ENCODE measurements at regions not wholly inside any gene's neighbourhood (a gene's known extent, or its start where the extent isn't known, plus 50 kb on each side); places are given as distances from the start of the nearest gene placed in this dataset.
A peak's percentile ranks its signal among the peaks of the same experiment; 100 is the strongest.
"Not testable (repeated sequence)": the region's sequence is repeated elsewhere in the genome, so short reads cannot be mapped to it uniquely, and the experiment has no call there.

- ATAC-seq (no peak), DNase-seq (no peak)
Observed at GRCh38 chr4:45482346-45482745, 641.5 kb downstream of the GABRG1 start.

DNA sequence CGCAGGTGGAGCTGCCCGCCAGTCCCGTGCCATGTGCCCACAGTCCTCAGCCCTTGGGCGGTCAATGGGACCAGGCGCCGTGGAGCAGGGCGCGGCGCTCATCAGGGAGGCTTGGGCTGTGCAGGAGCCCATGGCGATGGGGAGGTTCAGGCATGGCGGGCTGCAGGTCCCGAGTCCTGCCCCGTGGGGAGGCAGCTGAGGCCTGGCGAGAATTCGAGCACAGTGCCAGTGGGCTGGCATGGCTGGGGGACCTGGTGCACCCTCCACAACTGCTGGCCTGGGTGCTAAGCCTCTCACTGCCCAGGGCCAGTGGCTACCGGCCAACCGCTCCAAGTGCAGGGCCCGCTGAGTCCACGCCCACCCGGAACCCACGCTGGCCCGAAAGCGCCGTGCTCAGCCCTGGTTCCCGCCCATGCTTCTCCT lies 646.5 kb downstream of the GABRG1 start:
- ATAC-seq (peak; percentile 19), DNase-seq (no peak)

DNA sequence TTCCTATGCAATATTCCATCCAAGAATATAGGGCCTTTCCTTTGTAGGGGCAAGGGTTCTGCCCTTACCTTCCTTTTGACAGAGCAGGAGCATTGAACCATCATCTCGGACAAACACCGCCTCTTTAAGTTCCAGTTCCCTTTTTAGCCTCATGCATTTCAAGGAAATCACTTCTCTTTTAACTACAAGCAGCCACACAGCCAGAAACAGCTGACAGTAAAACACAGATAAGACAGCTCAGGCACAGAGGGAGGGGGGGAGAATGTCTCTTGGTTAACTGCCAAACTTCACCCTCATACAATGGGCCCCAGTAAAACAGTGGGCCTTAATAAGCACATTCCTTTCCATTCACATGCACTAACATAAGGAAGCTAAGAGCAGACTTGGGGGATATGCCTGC lies 648.3 kb downstream of the GABRG1 start:
- DNase-seq = no peak
- ATAC-seq = no peak

DNA sequence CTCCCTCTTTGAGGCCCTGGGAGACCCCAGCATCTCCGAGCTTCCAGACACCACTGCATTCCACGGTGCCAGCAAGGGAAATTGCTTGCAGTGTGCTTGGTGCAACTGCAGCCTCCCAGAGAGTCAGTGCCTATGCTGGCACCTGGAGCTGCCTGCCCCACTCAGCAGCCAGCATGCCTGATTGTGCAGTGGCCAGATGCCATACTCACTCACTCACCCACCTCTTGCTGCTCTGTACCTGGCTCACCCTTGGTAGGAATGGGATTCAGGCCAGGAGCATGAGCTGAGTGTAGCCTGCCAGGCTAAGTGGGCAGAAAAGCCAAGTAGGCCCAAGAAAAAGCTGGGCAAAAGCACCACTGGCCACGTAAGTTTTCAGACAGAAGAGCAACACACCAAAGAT lies 651.4 kb downstream of the GABRG1 start:
- DNase-seq (no peak), ATAC-seq (no peak)

- DNase-seq = no peak
- no peak for ATAC-seq
Observed at GRCh38 chr4:45471335-45471734, 652.5 kb downstream of the GABRG1 start.

GRCh38 chr4:45467157-45467556 lies 656.7 kb downstream of the GABRG1 start:
- DNase-seq = no peak
- no peak for ATAC-seq

DNA sequence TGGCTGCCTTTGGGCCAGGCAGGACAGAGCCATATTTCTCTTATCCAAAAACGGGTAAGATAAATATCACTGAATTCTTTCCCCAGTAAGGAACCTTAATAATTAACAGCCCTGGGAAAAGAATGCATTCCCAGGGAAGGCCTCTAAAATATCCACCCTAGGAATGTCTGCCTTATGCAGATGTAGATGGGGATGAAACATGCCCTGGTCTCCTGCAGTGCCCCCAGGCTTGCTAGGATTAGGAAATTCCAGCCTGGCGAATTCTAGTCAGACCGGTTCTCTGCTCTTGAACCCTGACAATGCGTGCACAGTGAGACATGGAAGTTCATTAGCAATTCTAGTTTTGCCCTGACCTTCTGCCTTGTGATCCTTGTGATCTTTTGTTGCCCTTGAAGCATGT lies 663.7 kb downstream of the GABRG1 start:
- not testable (repeated sequence) for DNase-seq, ATAC-seq

- no peak for DNase-seq
- ATAC-seq = no peak
Observed at GRCh38 chr4:45455217-45455616, 668.6 kb downstream of the GABRG1 start.

DNA sequence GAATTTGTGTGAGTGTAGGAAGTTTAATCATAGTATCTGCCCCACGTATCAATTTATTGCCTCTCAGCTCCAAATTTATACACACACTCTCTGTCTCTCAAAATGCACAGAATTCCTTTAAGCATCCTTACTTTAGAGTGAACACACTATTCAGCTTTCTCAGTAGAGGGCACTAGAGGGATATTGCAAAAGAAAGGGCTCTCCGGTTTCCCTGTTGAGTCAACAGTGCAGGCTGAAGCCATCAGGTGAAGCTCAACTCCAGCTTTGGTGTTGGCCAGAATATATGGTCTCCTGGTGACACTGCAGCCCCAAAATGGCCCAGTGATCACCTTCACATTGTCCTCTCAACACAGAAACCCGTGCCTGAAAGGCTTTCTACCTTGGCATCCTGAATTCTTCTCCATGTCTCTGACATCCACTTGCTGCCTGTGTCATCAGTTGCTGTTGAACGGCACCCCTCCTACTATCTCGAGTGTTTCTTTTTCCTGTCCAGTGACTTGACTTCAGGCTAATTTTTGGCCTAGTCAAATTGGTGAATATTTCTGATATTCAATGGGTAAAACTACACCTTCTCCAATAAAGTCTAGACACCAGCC lies 670.5 kb downstream of the GABRG1 start:
- ATAC-seq (no peak), DNase-seq (no peak)

DNA sequence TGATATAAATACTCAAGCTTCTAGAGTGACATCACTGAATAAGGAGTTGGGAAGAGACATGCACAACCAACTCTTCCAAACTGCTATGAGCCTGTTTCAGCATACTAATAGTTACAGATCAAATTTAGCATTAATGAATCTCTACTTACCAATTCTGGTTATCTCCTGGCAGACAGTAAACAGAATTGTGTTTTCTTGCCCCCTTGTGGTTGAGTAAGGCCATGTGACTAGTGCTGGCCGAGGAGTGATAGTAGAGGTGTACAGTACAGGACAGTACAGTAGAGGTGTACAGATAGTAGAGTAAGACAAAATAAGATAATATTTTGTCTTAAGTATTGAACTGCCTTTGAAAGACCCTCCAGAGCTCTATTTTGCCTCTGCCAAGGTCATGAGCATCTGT lies 681.4 kb downstream of the GABRG1 start:
- ATAC-seq (no peak), DNase-seq (no peak)

DNA sequence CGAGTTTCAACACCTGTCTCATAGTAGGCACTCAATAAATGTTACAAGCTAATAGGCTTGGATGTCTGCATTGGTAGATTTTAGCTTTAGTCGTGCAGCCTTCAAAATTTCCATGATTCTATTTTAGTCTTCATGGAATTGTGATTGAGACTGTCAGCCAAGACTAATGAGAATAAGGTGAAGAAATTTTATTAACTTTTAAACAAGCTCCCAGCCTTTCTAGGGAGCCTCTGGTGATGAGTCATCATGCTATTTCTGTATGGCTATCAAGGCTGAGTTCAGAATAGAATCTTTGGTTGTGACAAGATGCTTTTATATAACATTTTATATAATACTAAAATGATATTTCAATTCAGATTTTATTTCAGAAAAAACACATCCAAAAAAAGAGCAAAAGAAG lies 685.8 kb downstream of the GABRG1 start:
- ATAC-seq (no peak), DNase-seq (no peak)

GRCh38 chr4:45437381-45437780 lies 686.5 kb downstream of the GABRG1 start:
- ATAC-seq (no peak), DNase-seq (no peak)

DNA sequence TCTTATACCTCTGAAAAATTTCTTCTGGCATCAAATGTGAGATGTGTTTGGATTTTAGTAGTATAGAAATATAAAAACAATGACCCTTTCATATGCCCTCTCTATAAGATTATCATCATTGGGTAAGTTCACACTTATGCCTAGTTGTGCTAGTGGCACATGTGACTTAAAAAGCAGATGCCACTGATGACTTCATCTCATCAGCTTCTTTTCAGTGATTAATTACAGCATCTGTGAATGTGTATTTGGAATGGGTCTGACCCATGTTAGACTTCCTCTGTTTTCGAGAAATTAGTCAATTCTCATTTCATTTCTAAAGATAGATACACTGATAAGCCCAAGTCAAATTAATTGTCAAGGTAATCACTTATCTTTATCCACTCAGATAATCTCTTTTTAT lies 698.7 kb downstream of the GABRG1 start:
- ATAC-seq (no peak), DNase-seq (no peak)

GRCh38 chr4:45423896-45424295 lies 697.5 kb upstream of the GNPDA2 start:
- ATAC-seq = no peak
- DNase-seq = no peak

DNA sequence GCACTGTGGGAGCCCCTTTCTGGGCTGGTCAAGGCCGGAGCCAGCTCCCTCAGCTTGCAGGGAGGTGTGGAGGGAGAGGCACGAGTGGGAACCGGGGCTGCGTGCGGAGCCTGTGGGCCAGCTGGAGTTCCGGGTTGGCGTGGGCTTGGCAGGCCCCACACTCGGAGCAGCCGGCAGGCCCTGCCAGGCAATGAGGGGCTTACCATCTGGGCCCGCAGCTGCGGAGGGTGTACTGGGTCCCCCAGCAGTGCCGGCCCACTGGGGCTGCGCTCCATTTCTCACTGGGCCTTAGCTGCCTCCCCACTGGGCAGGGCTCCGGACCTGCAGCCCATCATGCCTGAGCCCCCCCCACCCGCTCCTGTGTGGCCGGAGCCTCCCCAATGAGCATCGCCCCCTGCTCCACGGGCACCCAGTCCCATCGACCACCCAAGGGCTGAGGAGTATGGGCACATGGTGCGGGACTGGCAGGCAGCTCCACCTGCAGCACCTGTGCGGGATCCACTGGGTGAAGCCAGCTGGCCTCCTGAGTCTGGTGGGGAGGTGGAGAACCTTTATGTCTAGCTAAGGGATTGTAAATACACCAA lies 693.8 kb upstream of the GNPDA2 start:
- not testable (repeated sequence) for ATAC-seq, DNase-seq

DNA sequence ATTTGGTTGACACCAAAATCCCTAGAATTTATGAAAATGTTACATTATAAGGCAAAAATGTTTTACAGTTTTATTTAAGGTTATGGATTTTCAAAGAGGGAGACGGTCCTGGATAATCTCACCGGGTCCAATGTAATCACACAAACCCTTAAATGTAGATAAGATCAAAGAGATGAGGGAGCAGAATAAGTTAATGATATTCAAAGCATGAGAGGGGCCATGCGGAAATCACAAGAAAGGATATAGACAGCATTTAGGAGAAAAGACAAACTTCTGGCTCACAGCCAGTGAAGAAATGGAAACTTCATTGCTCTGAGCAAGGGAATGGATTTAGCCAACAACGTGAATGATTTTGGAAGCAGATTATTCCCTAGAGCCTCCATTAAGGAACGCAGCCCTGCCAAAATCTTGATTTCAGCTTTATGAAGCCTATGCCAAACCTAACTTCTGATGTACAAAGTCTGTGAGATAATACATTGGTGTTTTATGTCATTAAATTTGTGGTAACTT lies 684.4 kb upstream of the GNPDA2 start:
- DNase-seq (no peak), ATAC-seq (no peak)

GRCh38 chr4:45409536-45409935 lies 683.2 kb upstream of the GNPDA2 start:
- DNase-seq = no peak
- no peak for ATAC-seq

DNA sequence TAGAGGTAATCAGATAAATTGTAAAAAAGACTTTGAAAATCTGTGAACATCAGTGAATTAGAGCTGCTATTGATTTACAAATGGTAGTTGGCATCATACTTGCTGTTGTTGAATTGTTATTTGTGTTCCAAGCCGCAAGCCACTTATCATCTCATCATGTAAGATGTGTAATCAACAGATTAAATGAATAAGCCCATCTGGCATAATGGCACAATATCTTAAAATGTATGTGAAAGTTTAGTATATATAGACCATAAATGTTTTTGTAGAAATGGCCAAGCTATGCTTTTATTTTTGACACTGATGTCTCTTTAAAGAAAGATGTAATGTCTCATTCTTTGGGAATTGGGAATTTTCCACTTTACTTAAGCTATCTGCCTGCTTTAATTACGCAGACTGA lies 682.6 kb upstream of the GNPDA2 start:
- no peak for ATAC-seq
- DNase-seq = no peak

DNA sequence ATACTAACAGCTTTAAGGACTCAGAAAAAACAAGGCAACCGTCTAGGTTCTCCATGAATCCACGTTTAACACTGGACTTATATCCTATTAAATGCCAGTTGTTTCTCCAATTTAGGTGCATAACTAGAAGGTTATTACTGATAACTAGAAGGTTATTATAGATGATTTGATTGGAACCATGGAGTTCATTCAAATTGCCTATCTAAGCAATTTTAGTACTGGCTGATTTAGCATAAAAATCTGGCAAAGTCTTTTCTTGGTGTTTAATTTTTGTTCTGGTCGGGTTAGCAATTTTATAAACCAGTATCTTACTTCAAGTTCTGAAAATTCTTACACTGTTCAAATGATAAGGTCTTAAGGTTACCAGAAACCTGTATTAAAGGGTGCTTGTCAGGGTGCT lies 672.8 kb upstream of the GNPDA2 start:
- DNase-seq (no peak), ATAC-seq (no peak)

- no peak for ATAC-seq
- no peak for DNase-seq
Observed at GRCh38 chr4:45385306-45385705, 659.0 kb upstream of the GNPDA2 start.

DNA sequence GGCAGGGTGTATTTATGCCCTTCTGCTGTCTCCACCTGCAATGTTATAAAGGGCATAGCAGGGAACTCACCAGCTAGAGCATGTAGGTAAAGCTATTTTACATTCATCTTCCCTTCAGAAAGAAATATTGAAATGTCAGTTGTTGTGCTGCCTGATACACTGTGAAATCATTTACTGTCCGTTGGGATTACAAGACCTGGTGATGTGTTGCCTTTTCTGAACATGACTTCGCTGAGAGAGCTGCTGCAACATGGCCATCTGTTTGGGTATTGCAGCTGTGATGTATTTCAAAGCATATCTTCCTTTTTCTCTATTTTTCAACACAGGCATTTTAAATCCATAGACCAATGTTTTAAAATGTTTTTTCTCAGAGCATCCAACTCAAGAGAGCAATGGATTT lies 644.1 kb upstream of the GNPDA2 start:
- DNase-seq (no peak), ATAC-seq (no peak)

DNA sequence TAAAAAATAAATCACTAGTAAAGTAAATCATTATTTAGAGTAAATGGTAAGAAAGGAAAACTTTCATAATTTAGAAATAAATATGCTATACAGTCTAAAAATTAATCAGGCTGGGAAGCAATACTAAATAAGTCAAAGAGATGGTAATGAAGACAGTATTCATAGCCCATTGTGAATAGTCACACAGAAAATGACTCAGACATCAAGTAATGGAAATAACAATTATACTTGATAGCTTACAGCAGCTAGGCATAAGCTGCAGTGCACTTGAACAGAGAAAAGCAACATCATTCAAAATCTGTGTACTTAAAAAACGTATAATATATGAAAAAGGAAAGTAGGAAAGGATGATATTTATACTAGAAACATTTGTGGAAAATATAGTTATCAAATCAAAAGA lies 642.5 kb upstream of the GNPDA2 start:
- no peak for ATAC-seq
- no peak for DNase-seq

DNA sequence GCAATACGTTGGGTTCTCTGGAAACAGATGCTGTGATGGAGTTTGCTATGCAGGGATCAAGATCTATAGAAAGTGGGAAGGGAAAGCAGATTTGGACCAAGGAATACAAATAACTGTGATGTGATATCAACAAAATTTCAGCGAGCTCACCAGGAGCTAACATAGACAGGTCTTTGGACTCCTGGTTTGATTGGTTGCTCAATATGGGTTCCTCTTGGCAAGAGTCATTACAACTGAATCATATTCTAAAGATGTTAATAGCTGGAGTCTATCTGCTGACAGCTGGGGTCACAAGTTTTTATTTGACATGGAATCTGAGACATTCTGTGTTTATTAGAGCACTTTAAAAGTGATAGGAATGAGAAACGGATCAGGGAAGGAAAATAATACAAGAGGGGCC lies 637.6 kb upstream of the GNPDA2 start:
- DNase-seq = no peak
- ATAC-seq = no peak
